ENCODE measurements at regions not wholly inside any gene's neighbourhood (a gene's known extent, or its start where the extent isn't known, plus 50 kb on each side); places are given as distances from the start of the nearest gene placed in this dataset.

- DNase-seq (ENCODE audit: low read depth): peak; percentile 1
Measured at GRCh38 chr4:130329036-130329435, 1233.1 kb downstream of the C4orf33 start.

GRCh38 chr4:130333241-130333759 is 1237.3 kb downstream of the C4orf33 start:
- no peak for DNase-seq (ENCODE audit: low read depth)
- no peak overlapping the region for H3K4me3 ChIP-seq (ENCODE audit: low read depth, low read length)

More at GRCh38 chr4:130329036-130329435, 1233.1 kb downstream of the C4orf33 start:
- no peak overlapping the region for H3K4me3 ChIP-seq (ENCODE audit: low read depth, low read length)

GRCh38 chr4:130335417-130336194 is 1239.7 kb downstream of the C4orf33 start:
- DNase-seq (ENCODE audit: low read depth): no peak
- H3K4me3 ChIP-seq (ENCODE audit: low read depth, low read length): no peak overlapping the region

- no peak overlapping the region for H3K4me3 ChIP-seq (ENCODE audit: low read depth, low read length)
- DNase-seq (ENCODE audit: low read depth): peak; percentile 1
Measured at GRCh38 chr4:130336585-130337217, 1240.7 kb downstream of the C4orf33 start.

- DNase-seq (ENCODE audit: low read depth): no peak
- H3K4me3 ChIP-seq (ENCODE audit: low read depth, low read length): no peak overlapping the region
Measured at GRCh38 chr4:130338851-130339250, 1242.9 kb downstream of the C4orf33 start.

GRCh38 chr4:130349745-130350144 is 1253.8 kb downstream of the C4orf33 start:
- no peak overlapping the region for H3K4me3 ChIP-seq (ENCODE audit: low read depth, low read length)
- DNase-seq (ENCODE audit: low read depth): no peak

GRCh38 chr4:130356873-130357272 is 1260.9 kb downstream of the C4orf33 start:
- no peak overlapping the region for H3K4me3 ChIP-seq (ENCODE audit: low read depth, low read length)

GRCh38 chr4:130359542-130359941 is 1263.6 kb downstream of the C4orf33 start:
- DNase-seq (ENCODE audit: low read depth): peak; percentile 2
- H3K4me3 ChIP-seq (ENCODE audit: low read depth, low read length): no peak overlapping the region

More at GRCh38 chr4:130356873-130357272, 1260.9 kb downstream of the C4orf33 start:
- no peak for DNase-seq (ENCODE audit: low read depth)

GRCh38 chr4:130361616-130362015 is 1265.7 kb downstream of the C4orf33 start:
- DNase-seq (ENCODE audit: low read depth): no peak
- H3K4me3 ChIP-seq (ENCODE audit: low read depth, low read length): no peak overlapping the region

- no peak for DNase-seq (ENCODE audit: low read depth)
- no peak overlapping the region for H3K4me3 ChIP-seq (ENCODE audit: low read depth, low read length)
Measured at GRCh38 chr4:130368668-130369067, 1272.7 kb downstream of the C4orf33 start.

GRCh38 chr4:130393231-130393630 is 1297.3 kb downstream of the C4orf33 start:
- peak; percentile 17 for DNase-seq (ENCODE audit: low read depth)
- no peak overlapping the region for H3K4me3 ChIP-seq (ENCODE audit: low read depth, low read length)

- no peak overlapping the region for H3K4me3 ChIP-seq (ENCODE audit: low read depth, low read length)
- DNase-seq (ENCODE audit: low read depth): peak; percentile 18
Measured at GRCh38 chr4:130393642-130394041, 1297.7 kb downstream of the C4orf33 start.

- peak; percentile 62 for DNase-seq (ENCODE audit: low read depth)
- no peak overlapping the region for H3K4me3 ChIP-seq (ENCODE audit: low read depth, low read length)
Measured at GRCh38 chr4:130395871-130396270, 1299.9 kb downstream of the C4orf33 start.

- no peak for DNase-seq (ENCODE audit: low read depth)
- H3K4me3 ChIP-seq (ENCODE audit: low read depth, low read length): no peak overlapping the region
Measured at GRCh38 chr4:130403221-130403620, 1307.3 kb downstream of the C4orf33 start.

- no peak overlapping the region for H3K4me3 ChIP-seq (ENCODE audit: low read depth, low read length)
- no peak for DNase-seq (ENCODE audit: low read depth)
Measured at GRCh38 chr4:130416228-130416627, 1320.3 kb downstream of the C4orf33 start.

- H3K4me3 ChIP-seq (ENCODE audit: low read depth, low read length): no peak overlapping the region
- no peak for DNase-seq (ENCODE audit: low read depth)
Measured at GRCh38 chr4:130419211-130419975, 1323.4 kb downstream of the C4orf33 start.

GRCh38 chr4:130422261-130422660 is 1326.3 kb downstream of the C4orf33 start:
- H3K4me3 ChIP-seq (ENCODE audit: low read depth, low read length): no peak overlapping the region
- no peak for DNase-seq (ENCODE audit: low read depth)

GRCh38 chr4:130424211-130424610 is 1328.3 kb downstream of the C4orf33 start:
- H3K4me3 ChIP-seq (ENCODE audit: low read depth, low read length): no peak overlapping the region

GRCh38 chr4:130432289-130432688 is 1336.3 kb downstream of the C4orf33 start:
- DNase-seq (ENCODE audit: low read depth): no peak
- H3K4me3 ChIP-seq (ENCODE audit: low read depth, low read length): no peak overlapping the region

More at GRCh38 chr4:130424211-130424610, 1328.3 kb downstream of the C4orf33 start:
- DNase-seq (ENCODE audit: low read depth): no peak

- H3K4me3 ChIP-seq (ENCODE audit: low read depth, low read length): no peak overlapping the region
- DNase-seq (ENCODE audit: low read depth): no peak
Measured at GRCh38 chr4:130449741-130450140, 1353.8 kb downstream of the C4orf33 start.

Measured in skeletal muscle cell (primary cell).